HG03066 (cell line): ENCODE measurements at regions not wholly inside any gene's neighbourhood (a gene's known extent, or its start where the extent isn't known, plus 50 kb on each side); places are given as distances from the start of the nearest gene placed in this dataset.

ENCODE experiments used
- ATAC-seq: cut with Tn5 transposase; IDR thresholded peaks from one replicate; pipeline ENCODE4 v1.9.1; 2021; ENCODE audit warnings: low read depth; ENCODE audit not compliant: unreplicated experiment

GRCh38 chr6:101202867-101203374, 190.6 kb upstream of the GRIK2 start:
- no peak for ATAC-seq

- ATAC-seq, result no peak
Observed at GRCh38 chr6:101203664-101204063, 189.8 kb upstream of the GRIK2 start.

- ATAC-seq, result no peak
Observed at GRCh38 chr6:101208152-101208551, 185.4 kb upstream of the GRIK2 start.

GRCh38 chr6:101212640-101213039, 180.9 kb upstream of the GRIK2 start:
- ATAC-seq, result no peak

GRCh38 chr6:101222007-101222406, 171.5 kb upstream of the GRIK2 start:
- no peak for ATAC-seq

- no peak for ATAC-seq
Observed at GRCh38 chr6:101224751-101225150, 168.8 kb upstream of the GRIK2 start.

DNA sequence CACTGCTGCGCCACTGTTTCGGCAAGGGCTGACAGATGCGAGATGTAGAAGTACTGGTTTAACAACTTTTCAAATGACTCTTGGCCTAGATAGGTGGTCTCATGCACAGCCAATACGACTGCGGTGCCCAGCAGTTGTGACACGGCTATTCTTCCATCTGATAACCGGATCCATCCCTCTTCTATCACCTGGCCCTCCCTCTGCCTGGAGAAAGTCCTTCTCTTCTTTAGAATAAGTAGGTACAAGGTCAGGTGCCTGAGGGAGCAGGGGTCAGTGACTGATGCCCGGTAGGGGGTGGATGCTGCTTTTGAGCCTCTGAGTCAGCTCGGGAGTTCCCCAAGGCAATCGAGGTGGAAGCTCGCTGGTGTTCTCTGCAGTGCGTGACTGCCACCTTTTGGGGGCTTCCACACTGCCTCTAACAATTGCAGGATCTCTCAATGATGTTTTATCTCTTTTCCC, 166.8 kb upstream of the GRIK2 start:
- no peak for ATAC-seq

- ATAC-seq, result no peak
Observed at GRCh38 chr6:101230866-101231265, 162.6 kb upstream of the GRIK2 start.

- no peak for ATAC-seq
Observed at GRCh38 chr6:101231606-101232235, 161.8 kb upstream of the GRIK2 start.

DNA sequence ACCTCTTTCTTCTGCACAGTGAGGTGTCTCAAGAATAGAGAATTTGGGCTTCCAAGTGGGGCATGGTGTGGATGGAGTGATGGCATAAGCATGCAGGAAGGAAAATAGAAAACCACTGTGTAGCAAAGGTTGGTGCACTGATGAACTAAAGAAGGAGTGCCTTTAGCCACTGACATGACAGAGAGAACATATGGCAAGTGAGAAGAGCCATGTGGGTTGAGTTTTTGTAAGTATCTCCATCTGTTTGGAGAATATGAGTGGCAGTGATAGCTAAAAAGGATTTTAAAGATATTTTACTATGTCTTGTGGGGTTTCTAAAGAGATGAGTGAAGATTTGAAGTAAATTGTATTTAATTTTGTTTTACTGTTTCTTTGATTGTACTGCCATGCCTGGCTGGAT, 160.5 kb upstream of the GRIK2 start:
- no peak for ATAC-seq

GRCh38 chr6:101236709-101237108, 156.8 kb upstream of the GRIK2 start:
- ATAC-seq, result no peak

GRCh38 chr6:101241442-101241841, 152.1 kb upstream of the GRIK2 start:
- no peak for ATAC-seq

GRCh38 chr6:101249470-101249869, 144.0 kb upstream of the GRIK2 start:
- no peak for ATAC-seq

- no peak for ATAC-seq
Observed at GRCh38 chr6:101257163-101257562, 136.3 kb upstream of the GRIK2 start.

- ATAC-seq, result no peak
Observed at GRCh38 chr6:101259505-101259904, 134.0 kb upstream of the GRIK2 start.

DNA sequence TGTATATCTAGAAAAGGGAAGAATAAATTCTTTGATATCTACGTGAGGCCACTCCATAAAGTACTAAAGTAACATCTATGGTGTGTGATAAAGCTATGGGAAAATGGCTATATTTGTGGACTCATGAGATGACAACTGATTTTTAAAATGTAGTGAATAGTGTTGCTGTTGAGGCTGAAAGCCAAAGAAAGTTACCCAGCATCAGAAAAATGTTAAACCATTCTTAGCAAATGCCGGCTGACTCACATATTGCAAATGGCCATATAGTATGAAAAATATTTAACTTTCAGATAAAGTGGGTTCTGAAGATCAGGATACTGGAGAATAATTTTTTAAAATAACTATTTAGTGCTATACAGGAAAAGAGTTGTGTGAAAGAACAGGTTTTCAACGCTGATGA, 129.9 kb upstream of the GRIK2 start:
- no peak for ATAC-seq

DNA sequence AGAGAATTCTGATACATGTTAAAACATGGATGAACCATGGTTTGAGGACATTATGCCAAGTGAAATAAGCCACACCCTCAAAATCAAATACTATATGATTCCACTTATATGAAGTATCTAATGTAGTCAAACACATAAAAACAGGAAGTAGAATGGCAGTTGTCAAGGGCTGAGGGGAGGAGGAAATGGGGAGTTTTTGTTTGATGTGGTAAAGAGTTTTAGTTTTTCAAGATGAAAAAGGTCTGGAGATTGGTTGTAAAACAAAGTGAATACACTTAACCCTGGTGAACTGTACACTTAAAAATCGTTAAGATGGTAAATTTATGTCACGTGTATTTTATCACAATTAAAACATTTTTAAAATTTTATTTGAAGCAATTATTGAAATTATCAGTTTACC, 127.4 kb upstream of the GRIK2 start:
- ATAC-seq, result no peak

DNA sequence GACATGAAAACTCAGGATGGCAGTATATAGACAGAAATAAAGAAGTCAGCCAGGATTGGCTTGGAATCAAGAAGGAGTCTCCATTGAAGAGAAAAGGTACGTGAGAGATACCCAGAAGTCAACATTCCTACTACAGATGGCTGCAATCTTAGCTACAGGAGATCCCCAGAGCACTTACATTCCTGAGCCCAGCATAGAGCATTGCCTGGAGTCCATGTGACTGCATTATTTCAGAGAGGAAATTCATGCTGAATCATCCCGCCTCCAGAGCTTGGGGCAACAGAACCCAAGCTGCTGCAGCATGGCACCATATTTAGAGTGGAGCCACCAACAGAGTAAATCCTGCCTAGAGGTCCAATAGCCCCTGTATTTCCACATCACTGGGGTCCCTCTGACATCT, 125.0 kb upstream of the GRIK2 start:
- no peak for ATAC-seq

DNA sequence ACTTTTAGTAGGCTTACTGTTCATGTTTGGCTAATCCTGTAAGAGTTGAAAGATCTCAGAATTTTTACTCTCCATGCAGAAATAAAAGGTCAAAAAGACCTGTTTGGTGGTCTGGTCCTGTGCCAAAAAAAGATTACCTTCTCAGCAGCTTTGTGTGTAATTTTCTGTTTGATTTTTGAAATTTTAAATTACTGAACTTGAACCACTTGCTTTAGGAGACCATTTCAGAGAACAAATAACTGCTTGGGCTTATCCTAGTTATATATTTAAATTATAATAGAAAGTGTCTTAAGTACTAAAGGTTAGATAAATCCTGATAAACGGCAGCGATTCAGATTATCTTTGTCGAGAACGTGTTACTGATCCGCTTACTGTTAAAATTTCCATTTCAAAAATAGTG, 118.3 kb upstream of the GRIK2 start:
- no peak for ATAC-seq

DNA sequence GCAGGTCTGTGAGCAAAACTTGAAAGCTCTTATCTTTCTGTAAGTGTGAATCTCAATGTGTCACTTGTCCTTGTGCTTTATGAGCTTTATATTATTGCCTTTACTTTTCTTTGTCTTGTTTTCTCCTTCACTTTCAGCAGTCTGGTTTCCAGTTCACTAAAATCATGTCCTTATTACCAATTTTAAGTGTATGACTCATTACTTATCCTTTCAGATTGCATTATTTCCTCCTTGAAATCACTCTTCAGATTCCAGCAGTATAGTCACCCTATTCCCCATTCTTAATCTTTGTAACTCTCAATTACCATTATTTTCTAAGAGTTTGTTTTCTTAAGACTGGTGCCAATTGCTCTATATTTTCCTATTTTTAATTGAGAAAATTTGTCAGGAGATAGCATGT, 117.4 kb upstream of the GRIK2 start:
- ATAC-seq, result no peak

GRCh38 chr6:101279410-101279809, 114.1 kb upstream of the GRIK2 start:
- no peak for ATAC-seq

DNA sequence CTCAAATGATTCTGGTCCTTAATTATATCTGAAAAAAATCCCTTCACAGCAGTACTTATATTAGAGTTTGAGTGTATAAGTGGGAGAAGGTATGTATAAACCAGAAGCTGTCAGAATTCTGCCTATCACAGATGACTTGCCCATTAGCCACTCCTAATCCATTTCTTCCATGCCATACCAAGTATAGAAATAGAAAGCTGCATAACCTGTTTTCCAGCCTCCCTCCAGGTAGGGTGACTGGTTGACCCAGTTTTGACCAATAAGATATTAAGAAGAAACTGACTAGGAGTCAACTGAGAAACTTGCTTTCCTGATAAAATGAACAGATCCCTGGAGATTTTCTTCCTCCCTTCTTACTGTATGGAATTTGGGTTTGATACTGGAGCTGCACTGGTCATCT, 112.2 kb upstream of the GRIK2 start:
- no peak for ATAC-seq

GRCh38 chr6:101284131-101284530, 109.4 kb upstream of the GRIK2 start:
- no peak for ATAC-seq
